Dendritic cell treated with granulocyte-macrophage colony-stimulating factor and Interleukin-4, amounts not matched to agents 40 ng/mL and 50 ng/mL, for 4 days (primary cell): ENCODE measurements at regions not wholly inside any gene's neighbourhood (a gene's known extent, or its start where the extent isn't known, plus 50 kb on each side); places are given as distances from the start of the nearest gene placed in this dataset.
"Not testable (repeated sequence)": the region's sequence is repeated elsewhere in the genome, so short reads cannot be mapped to it uniquely, and the experiment has no call there.

Experiments used
- H3K27ac Mint-ChIP-seq: one replicate; pipeline ENCODE4 v1.8.0; 2022; ENCODE audit warnings: mild to moderate bottlenecking, mixed read lengths
- H3K27me3 Mint-ChIP-seq: one replicate; pipeline ENCODE4 v1.8.0; 2022; ENCODE audit warnings: mild to moderate bottlenecking, mixed read lengths
- H3K36me3 Mint-ChIP-seq: one replicate; pipeline ENCODE4 v1.8.0; 2022; ENCODE audit warnings: low read depth, mixed read lengths
- H3K4me1 Mint-ChIP-seq: one replicate; pipeline ENCODE4 v1.8.0; 2022; ENCODE audit warnings: low read depth, mixed read lengths
- H3K4me3 Mint-ChIP-seq: one replicate; pipeline ENCODE4 v1.8.0; 2022; ENCODE audit warnings: mild to moderate bottlenecking, moderate library complexity, mixed read lengths
- H3K9me3 Mint-ChIP-seq: one replicate; pipeline ENCODE4 v1.8.0; 2022; ENCODE audit warnings: mixed read lengths
- intact Hi-C: fragments of 100-400 bp; cut with micrococcal nuclease; formaldehyde crosslinking; loops from one replicate; pipeline ENCODE4 v1.15.0; 2022

GRCh38 chr12:58648176-58648575 lies 272.1 kb downstream of the LRIG3 start:
- intact Hi-C loops = no loop called here
- Mint-ChIP-seq H3K9me3 (peaks cover 9% of the 10 kb centered on the region), H3K4me1 (no peaks in the 10 kb centered on the region), H3K4me3 (no peak overlapping the region), H3K27ac (no peak overlapping the region), H3K27me3 (no peaks in the 10 kb centered on the region), H3K36me3 (no peaks in the 10 kb centered on the region)

DNA sequence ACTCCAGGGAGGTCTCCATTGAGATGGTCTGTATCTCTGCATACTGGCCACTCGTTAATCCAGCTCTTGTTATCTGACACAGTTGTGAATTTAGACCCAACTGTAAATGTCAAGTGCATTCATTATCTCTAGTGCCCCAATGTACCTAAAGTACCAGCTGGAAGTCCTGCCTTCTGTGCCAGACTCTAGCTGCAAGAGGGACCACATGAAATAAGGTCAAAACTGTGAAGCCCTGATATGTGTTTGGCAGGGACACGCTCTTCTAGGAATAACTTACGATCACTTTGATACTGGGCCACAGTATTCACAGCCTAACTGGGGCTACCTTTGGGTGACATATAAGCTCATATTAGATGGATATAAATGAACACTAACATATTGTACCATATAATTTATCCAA lies 268.5 kb downstream of the LRIG3 start:
- Mint-ChIP-seq H3K4me1 (no peaks in the 10 kb centered on the region), H3K9me3 (peaks cover 38% of the 10 kb centered on the region), H3K36me3 (no peaks in the 10 kb centered on the region), H3K4me3 (no peak overlapping the region), H3K27ac (no peak overlapping the region), H3K27me3 (no peaks in the 10 kb centered on the region)
- intact Hi-C loops = no loop called here

DNA sequence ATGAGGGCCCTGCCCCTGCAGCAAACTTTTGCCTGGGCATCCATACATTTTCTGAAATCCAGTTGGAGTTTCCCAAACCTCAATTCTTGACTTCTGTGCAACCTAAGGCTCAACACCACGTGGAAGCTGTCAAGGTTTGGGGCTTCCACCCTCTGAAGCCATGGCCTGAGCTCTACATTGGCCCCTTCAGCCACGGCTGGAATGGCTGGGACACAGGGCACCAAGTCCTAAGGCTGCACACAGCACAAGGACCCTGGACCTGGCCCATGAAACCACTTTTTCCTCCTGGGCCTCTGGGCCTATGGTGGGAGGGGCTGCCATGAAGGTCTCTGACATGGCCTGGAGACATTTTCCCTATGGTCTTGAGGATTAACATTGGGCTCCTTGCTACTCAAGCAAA lies 266.3 kb downstream of the LRIG3 start:
- no peaks in the 10 kb centered on the region for H3K36me3 Mint-ChIP-seq
- no peaks in the 10 kb centered on the region for H3K27me3 Mint-ChIP-seq
- intact Hi-C loops = no loop called here
- H3K4me1 Mint-ChIP-seq = no peaks in the 10 kb centered on the region
- no peak overlapping the region for H3K4me3 Mint-ChIP-seq
- H3K27ac Mint-ChIP-seq = no peak overlapping the region
- peaks cover 51% of the 10 kb centered on the region for H3K9me3 Mint-ChIP-seq

DNA sequence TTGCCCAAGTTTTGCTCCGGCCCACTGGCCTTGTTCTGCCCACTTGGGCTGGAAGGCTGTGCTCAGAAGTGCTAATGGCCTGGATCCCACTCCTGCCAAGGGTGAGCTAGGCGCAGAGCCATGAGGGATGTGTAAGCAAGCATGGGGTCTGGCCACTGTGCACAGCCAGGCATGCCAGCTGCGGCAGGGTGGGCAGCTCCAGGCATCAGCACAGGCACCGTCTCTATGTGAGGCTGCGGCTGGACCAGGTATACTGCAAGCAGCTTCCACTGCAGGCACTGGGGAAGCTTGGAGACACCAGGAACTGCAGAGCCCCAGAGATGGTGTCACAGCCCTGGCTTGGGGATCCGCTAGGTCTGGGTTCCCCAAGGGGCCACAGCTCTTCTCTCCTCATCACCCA lies 264.9 kb downstream of the LRIG3 start:
- Mint-ChIP-seq H3K27me3 (no peaks in the 10 kb centered on the region), H3K4me3 (no peak overlapping the region), H3K36me3 (no peaks in the 10 kb centered on the region), H3K9me3 (peaks cover 51% of the 10 kb centered on the region), H3K27ac (no peak overlapping the region), H3K4me1 (no peaks in the 10 kb centered on the region)
- intact Hi-C loops = no loop called here

- H3K4me1 Mint-ChIP-seq = no peaks in the 10 kb centered on the region
- H3K4me3 Mint-ChIP-seq = no peak overlapping the region
- H3K27me3 Mint-ChIP-seq = no peaks in the 10 kb centered on the region
- intact Hi-C loops = no loop called here
- H3K36me3 Mint-ChIP-seq = no peaks in the 10 kb centered on the region
- H3K9me3 Mint-ChIP-seq = peaks cover 53% of the 10 kb centered on the region
- no peak overlapping the region for H3K27ac Mint-ChIP-seq
Measured at GRCh38 chr12:58656254-58657009, 263.9 kb downstream of the LRIG3 start.

GRCh38 chr12:58657190-58657589 lies 263.1 kb downstream of the LRIG3 start:
- Mint-ChIP-seq H3K4me1 (no peaks in the 10 kb centered on the region), H3K27ac (no peak overlapping the region), H3K9me3 (peaks cover 59% of the 10 kb centered on the region), H3K36me3 (no peaks in the 10 kb centered on the region), H3K4me3 (no peak overlapping the region), H3K27me3 (no peaks in the 10 kb centered on the region)
- intact Hi-C loops = no loop called here

GRCh38 chr12:58665375-58665774 lies 254.9 kb downstream of the LRIG3 start:
- H3K4me1 Mint-ChIP-seq = no peaks in the 10 kb centered on the region
- no peaks in the 10 kb centered on the region for H3K36me3 Mint-ChIP-seq
- no peak overlapping the region for H3K4me3 Mint-ChIP-seq
- H3K9me3 Mint-ChIP-seq = peaks cover 11% of the 10 kb centered on the region
- H3K27ac Mint-ChIP-seq = no peak overlapping the region
- intact Hi-C loops = no loop called here
- no peaks in the 10 kb centered on the region for H3K27me3 Mint-ChIP-seq

DNA sequence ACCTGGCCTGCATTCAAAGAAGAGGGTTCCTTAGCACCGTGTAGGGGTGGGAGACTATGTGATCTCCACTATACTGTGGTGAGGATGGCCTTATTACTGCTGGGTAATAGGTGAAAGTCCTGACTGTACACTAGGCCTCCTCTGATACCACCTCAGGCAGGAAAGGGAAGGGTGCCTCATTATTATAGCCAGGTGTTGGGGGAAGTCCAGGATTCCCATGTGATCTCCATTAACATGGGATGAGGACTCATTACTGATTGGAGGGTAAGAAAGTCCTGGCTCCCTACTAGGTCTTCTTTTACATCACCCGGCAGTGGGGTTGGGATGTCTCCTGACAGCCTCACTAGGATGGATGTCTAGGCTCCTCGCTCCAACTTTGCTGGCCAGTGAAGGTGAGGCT lies 252.1 kb downstream of the LRIG3 start:
- peaks cover 15% of the 10 kb centered on the region for H3K9me3 Mint-ChIP-seq

DNA sequence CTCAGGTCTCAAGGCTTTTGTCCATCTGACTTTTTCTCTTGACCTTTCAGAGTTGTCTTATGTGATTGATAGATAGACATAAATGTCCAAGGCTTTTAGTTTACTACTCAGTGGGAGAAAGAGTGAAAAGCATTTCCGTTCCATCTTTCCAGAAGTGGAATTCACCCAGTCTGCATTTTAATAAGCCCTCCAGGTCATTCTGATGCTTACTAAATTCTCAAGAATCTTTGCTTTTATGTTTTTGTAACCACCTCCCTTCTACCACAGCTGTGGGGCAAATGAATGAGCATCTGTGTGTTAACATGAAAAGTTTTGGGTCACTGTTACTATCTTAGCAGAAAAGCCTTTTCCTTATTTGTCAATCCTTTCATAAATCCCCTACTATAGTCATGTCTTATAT lies 251.4 kb downstream of the LRIG3 start:
- Mint-ChIP-seq H3K9me3 (peaks cover 15% of the 10 kb centered on the region), H3K27ac (no peak overlapping the region), H3K4me1 (no peaks in the 10 kb centered on the region), H3K36me3 (no peaks in the 10 kb centered on the region), H3K27me3 (no peaks in the 10 kb centered on the region), H3K4me3 (no peak overlapping the region)
- intact Hi-C loops = no loop called here

More for the DNA sequence above, 252.1 kb downstream of the LRIG3 start:
- Mint-ChIP-seq H3K4me1 (no peaks in the 10 kb centered on the region), H3K4me3 (no peak overlapping the region), H3K27ac (no peak overlapping the region), H3K36me3 (no peaks in the 10 kb centered on the region), H3K27me3 (no peaks in the 10 kb centered on the region)
- intact Hi-C loops = no loop called here

DNA sequence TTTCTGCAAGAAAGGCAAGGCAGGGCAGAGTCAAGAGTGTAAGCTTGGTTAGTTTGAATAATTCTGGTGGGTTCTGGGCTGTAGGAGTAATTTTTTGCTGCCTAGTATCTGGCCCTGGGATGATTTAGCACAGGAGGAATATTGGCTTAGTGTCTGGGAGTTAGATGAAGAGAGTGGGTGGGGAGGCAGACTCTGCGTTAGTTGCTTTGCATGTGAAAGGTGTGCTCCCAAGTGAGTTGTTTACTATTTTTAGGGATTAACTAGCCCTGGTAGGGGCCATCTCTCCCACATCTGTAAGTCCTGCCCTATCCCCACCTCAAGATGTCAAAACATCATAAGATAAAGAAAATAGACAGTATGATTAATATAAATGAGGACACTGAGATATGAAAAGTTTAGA lies 249.7 kb downstream of the LRIG3 start:
- Mint-ChIP-seq H3K27me3 (no peaks in the 10 kb centered on the region), H3K4me3 (no peak overlapping the region), H3K36me3 (no peaks in the 10 kb centered on the region), H3K9me3 (peaks cover 24% of the 10 kb centered on the region), H3K4me1 (no peaks in the 10 kb centered on the region), H3K27ac (no peak overlapping the region)
- intact Hi-C loops = no loop called here

GRCh38 chr12:58671196-58671595 lies 249.1 kb downstream of the LRIG3 start:
- Mint-ChIP-seq H3K36me3 (no peaks in the 10 kb centered on the region), H3K9me3 (peaks cover 24% of the 10 kb centered on the region), H3K4me3 (no peak overlapping the region), H3K27me3 (no peaks in the 10 kb centered on the region), H3K27ac (no peak overlapping the region), H3K4me1 (no peaks in the 10 kb centered on the region)
- intact Hi-C loops = no loop called here

GRCh38 chr12:58673021-58673420 lies 247.3 kb downstream of the LRIG3 start:
- Mint-ChIP-seq H3K9me3 (peaks cover 28% of the 10 kb centered on the region), H3K27ac (no peak overlapping the region), H3K27me3 (no peaks in the 10 kb centered on the region), H3K4me1 (no peaks in the 10 kb centered on the region), H3K36me3 (no peaks in the 10 kb centered on the region), H3K4me3 (no peak overlapping the region)
- intact Hi-C loops = no loop called here

- H3K27ac Mint-ChIP-seq, intact Hi-C loops, H3K4me1 Mint-ChIP-seq, H3K4me3 Mint-ChIP-seq, H3K27me3 Mint-ChIP-seq, H3K36me3 Mint-ChIP-seq: not testable (repeated sequence)
- peaks cover 49% of the 10 kb centered on the region for H3K9me3 Mint-ChIP-seq
Measured at GRCh38 chr12:58677833-58678232, 242.5 kb downstream of the LRIG3 start.

DNA sequence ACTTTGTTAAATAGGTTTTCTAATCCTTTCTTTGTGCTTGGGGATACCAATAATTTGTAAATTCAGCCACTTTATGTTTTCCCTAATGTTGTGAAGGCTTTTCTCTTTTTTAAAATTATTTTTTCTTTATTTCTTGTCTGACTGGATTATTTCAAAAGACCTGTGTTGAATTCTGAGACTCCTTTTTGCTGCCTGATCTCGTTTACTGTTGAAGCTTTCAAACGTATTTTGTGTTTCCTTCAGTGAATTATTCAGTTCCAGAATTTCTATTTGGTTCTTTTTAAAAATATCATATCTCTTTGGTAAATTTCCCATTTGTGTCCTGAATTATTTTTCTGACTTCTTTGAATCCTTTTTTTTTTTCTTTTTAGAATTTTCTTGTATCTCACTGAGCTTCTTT lies 241.6 kb downstream of the LRIG3 start:
- intact Hi-C loops = no loop called here
- no peak overlapping the region for H3K27ac Mint-ChIP-seq
- no peaks in the 10 kb centered on the region for H3K36me3 Mint-ChIP-seq
- no peak overlapping the region for H3K4me3 Mint-ChIP-seq
- H3K27me3 Mint-ChIP-seq = no peaks in the 10 kb centered on the region
- peaks cover 49% of the 10 kb centered on the region for H3K9me3 Mint-ChIP-seq
- H3K4me1 Mint-ChIP-seq = no peaks in the 10 kb centered on the region

- Mint-ChIP-seq H3K4me3 (no peak overlapping the region), H3K4me1 (no peaks in the 10 kb centered on the region)
- intact Hi-C loops = loop anchor here (1.0 kb wide), 1 partner anchor 30 kb away; no protein-coding TSS in a partner anchor
Measured at GRCh38 chr12:58681730-58682129, 238.6 kb downstream of the LRIG3 start.

More at GRCh38 chr12:58681730-58682129, 238.6 kb downstream of the LRIG3 start:
- no peaks in the 10 kb centered on the region for H3K27me3 Mint-ChIP-seq
- H3K9me3 Mint-ChIP-seq = peaks cover 39% of the 10 kb centered on the region
- no peak overlapping the region for H3K27ac Mint-ChIP-seq
- no peaks in the 10 kb centered on the region for H3K36me3 Mint-ChIP-seq
